Astrocyte (in vitro differentiated cells and primary cell): ENCODE measurements at regions not wholly inside any gene's neighbourhood (a gene's known extent, or its start where the extent isn't known, plus 50 kb on each side); places are given as distances from the start of the nearest gene placed in this dataset.

Experiments used
- CTCF ChIP-seq: IDR thresholded peaks from 2 replicates; pipeline ENCODE4 v1.5.1; 2011; ENCODE audit warnings: low read depth, mild to moderate bottlenecking, inconsistent platforms, low read length, moderate library complexity; ENCODE audit not compliant: insufficient read depth
- EZH2 ChIP-seq: IDR thresholded peaks from 2 replicates; pipeline ENCODE4 v1.6.1; 2012; ENCODE audit warnings: mild to moderate bottlenecking, low read length, inconsistent platforms; ENCODE audit not compliant: insufficient read depth

- TF ChIP-seq CTCF (no peak), EZH2 (no peak)
Measured at GRCh38 chr18:4851301-4851976, 345.6 kb downstream of the AKAIN1 start.
